Activated CD8-positive, alpha-beta memory T cell treated with anti-CD3 and anti-CD28 coated beads for 36 hours (primary cell): ENCODE measurements at regions not wholly inside any gene's neighbourhood (a gene's known extent, or its start where the extent isn't known, plus 50 kb on each side); places are given as distances from the start of the nearest gene placed in this dataset.

Experiments
- CTCF ChIA-PET: fragments of 350-600 bp; sonication (Branson Sonifier 250); formaldehyde crosslinking; loops from one replicate; lab custom pipeline; 2021; ENCODE audit warnings: antibody characterized with exemption; lab: Charles Lee
- POLR2A ChIA-PET: fragments of 350-600 bp; sonication (Branson Sonifier 250); formaldehyde crosslinking; loops from one replicate; lab custom pipeline; 2021; ENCODE audit warnings: antibody characterized with exemption; lab: Charles Lee

- CTCF ChIA-PET = no interaction called here
- POLR2A ChIA-PET = no interaction called here
Observed at GRCh38 chr4:4675051-4675581, 133.3 kb upstream of the STX18 start.

- ChIA-PET CTCF (interaction anchor here (1.0 kb wide), 1 partner anchor 10 kb away, joined by 3 read pairs; no protein-coding TSS in a partner anchor), POLR2A (no interaction called here)
Observed at GRCh38 chr4:4673070-4673469, 131.2 kb upstream of the STX18 start.

DNA sequence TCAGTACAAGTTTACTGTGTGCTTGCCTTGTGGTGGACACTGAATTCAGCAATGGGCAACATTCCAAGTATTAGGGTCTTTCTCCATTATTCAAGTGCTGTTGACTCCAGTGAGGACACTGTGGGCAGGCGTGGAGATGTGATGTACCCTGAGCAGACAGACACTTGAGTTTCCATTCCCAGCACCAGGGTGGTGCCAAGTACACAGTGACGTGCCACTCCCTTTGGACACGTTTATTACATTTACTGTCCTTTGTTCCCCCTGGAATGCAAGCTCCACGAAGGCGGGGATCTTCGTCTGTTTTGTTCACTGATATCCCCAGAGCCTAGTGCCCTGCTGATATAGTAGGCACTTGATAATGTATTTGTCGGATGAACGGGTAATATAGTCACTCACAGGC is 130.6 kb upstream of the STX18 start:
- ChIA-PET POLR2A (no interaction called here), CTCF (interaction anchor here (1.0 kb wide), 1 partner anchor 10 kb away, joined by 3 read pairs; no protein-coding TSS in a partner anchor)

- ChIA-PET CTCF (interaction anchor here (1.0 kb wide), 1 partner anchor 9 kb away, joined by 3 read pairs; no protein-coding TSS in a partner anchor), POLR2A (no interaction called here)
Observed at GRCh38 chr4:4671774-4672349, 130.0 kb upstream of the STX18 start.

- CTCF ChIA-PET = no interaction called here
- POLR2A ChIA-PET = no interaction called here
Observed at GRCh38 chr4:4670869-4671268, 129.0 kb upstream of the STX18 start.

DNA sequence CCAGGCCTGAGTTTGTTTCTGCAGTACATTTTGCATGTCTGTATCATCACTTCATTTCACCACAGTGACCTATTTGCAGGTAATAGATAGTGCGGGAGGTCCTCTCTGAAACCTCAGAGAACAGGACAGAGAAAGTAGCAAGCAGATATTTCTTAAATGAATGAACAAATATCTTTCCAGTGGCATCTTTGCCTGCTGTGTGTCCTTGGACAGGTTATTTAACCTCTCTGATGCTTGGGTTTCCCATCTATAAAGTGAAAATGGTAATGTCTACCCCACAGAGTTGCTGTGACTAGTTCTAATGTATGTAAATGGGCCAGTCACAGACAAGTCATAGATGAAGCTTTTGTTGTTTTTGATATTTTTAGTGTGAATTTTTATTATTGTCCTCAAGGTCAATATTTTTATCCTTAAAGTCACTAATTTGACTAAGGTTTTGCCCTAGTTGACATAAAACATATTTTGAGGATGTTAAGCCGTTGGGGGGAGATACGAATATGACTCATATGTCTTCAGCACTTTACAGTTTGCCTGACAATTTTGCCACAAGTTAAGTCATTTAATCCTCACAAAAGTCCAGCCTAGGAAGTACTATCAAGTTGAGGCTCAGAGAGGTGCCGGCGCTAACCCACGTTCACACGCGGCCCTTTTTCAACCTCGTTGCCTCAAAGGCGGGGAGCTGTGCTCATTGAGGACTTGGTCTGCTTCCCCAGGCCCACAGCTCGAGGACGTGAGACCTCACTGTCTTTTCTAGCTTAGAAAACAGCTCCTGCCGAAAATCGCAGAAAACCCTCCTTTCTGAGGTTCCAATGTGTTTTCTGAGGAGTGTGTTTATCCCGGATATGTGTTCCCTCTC is 126.7 kb upstream of the STX18 start:
- POLR2A ChIA-PET = no interaction called here
- CTCF ChIA-PET = interaction anchor here (1.1 to 1.6 kb wide), 2 partner anchors 12 to 17 kb away, joined by 3 read pairs; no protein-coding TSS in a partner anchor

GRCh38 chr4:4667622-4668081 is 125.8 kb upstream of the STX18 start:
- POLR2A ChIA-PET = no interaction called here
- CTCF ChIA-PET = no interaction called here

DNA sequence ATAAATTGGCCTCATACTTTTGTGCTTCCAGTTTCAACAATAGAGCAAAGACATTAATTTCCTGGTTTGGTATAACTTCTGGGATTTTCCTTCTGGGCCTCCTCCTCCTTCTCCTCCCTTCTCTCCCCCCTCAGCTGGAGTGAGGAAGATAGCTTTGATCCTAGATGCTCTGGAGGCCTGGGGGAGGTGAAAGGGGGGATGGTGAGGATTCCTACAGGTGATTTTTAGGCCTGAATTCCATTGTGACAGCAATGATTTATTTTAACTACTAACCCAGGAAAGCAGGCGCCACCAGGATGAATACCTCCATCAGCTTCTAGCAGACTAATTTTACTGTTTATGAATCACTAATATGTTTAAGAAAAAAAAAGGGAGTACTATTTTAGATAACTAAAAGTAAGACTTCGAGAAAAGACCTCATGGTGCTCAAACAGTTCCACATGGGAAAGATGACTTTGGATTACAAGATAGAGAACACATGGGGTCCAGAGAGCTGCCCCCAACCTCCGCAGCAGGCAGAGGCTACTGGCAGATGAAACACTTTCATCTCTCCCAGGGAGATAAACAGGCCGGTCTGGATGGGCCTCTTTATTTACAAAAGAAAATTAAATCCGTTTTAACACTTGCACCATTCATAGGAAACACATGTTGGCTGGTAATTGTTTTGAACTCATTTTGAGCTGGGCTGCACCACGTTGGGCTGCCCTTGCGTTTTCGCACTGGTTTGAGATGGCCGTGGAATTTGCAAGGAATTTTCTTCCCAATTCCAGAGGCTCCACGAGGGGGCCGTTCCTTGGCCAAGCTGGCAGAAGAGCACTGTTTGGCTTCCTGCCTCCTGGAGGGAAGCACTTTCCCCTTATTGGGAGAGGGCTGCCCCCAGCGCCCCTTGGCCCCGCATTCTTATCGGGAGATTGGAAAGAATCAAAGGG is 125.1 kb upstream of the STX18 start:
- POLR2A ChIA-PET = no interaction called here
- CTCF ChIA-PET = no interaction called here

DNA sequence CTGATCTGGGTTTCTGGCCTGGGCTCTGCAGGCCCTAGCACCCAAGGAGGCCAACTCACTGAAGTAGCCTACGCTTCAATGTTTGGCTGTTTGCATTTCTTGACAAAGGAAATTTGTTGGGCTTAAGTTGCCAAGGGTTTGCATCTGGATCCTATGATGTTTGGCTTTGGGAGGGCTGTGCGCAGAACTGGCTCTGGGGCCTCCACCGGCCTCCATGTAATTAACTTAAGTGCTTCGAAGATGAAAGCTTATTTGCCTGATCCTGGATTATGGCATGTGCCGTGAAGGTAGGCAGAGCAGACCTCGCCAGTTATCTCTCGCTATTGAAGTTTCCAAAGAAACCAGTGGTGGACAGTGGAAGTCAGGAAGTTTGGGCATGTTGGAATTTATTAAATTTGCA is 124.3 kb upstream of the STX18 start:
- CTCF ChIA-PET = no interaction called here
- POLR2A ChIA-PET = no interaction called here

DNA sequence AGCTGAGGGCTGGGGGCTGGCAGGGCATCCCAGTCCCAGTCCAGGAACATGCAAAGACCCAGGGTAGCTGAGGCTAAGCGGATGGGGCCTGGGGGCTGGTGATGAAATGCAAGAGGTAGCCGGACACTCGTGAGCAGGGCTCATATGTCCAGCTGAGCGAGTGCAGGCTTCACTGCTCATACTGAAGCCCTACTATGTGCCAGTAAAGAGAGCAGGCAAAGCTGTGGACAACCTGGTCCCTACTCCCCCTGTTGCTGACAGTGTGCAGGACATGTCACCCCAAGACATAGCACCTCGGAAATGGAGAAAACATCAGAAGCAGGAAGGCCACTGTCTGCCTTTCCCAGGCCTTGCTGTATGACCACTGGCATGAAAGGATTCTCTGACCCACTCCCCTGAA is 122.4 kb upstream of the STX18 start:
- POLR2A ChIA-PET = no interaction called here
- CTCF ChIA-PET = no interaction called here

DNA sequence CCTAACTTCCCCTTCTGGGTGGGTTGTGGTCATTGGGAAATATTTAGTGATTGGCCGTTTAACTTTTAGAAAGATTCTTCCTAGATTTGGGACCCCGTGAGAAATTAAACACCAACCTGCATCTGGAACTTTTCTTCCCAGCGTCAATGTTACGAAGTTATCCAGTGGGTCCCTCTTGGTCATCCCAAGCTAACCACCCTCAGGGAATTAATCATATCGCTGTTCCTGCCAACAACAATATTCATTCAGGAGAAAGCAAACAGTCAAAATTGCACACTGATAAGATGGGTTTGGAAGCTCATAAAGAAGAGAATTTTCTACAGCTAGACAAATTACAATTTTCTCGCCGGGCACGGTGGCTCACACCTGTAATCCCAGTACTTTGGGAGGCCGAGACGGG is 121.2 kb upstream of the STX18 start:
- POLR2A ChIA-PET = no interaction called here

DNA sequence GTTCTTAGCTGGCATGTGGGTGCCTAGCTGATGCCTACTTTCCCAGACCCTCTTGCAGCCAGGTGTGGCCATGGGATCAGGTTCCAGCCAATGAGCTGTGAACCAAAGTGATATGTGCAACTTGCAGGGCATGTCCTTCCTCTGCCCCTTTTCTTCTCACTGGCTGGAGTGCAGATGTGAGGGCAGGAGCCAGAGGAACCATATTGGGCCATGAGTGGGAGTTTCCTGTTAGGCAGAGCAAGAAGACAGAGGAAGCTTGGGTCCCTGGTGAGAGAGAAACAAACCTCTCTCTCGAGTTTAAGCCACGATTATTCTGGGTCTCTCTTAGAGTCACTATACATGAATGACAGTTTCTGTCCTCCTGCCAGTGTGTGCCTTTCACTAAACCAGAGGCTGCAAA is 120.4 kb upstream of the STX18 start:
- CTCF ChIA-PET = interaction anchor here (1.2 kb wide), 1 partner anchor 10 kb away, joined by 3 read pairs; no protein-coding TSS in a partner anchor
- POLR2A ChIA-PET = no interaction called here

More for the DNA sequence above, 121.2 kb upstream of the STX18 start:
- CTCF ChIA-PET = interaction anchor here (1.2 kb wide), 1 partner anchor 9 kb away, joined by 3 read pairs; no protein-coding TSS in a partner anchor

- POLR2A ChIA-PET = no interaction called here
- CTCF ChIA-PET = no interaction called here
Observed at GRCh38 chr4:4659871-4660651, 118.2 kb upstream of the STX18 start.

- ChIA-PET CTCF (no interaction called here), POLR2A (no interaction called here)
Observed at GRCh38 chr4:4658052-4658451, 116.2 kb upstream of the STX18 start.

DNA sequence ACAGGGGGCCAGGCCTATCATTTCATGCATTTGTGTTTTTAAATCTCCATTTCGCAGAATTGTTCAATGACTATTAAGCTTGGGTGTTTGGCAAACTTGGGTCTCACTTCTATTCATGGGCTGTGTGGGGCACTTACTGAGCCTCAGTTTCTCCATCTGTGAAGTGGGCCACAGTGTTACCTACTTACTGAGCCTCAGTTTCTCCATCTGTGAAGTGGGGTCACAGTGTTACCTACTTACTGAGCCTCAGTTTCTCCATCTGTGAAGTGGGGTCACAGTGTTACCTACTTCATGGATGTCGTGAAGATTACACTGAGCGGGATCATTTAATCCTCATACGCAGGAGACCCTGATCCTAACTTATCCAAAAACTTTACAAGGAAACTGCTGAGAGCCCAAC is 115.1 kb upstream of the STX18 start:
- POLR2A ChIA-PET = no interaction called here

DNA sequence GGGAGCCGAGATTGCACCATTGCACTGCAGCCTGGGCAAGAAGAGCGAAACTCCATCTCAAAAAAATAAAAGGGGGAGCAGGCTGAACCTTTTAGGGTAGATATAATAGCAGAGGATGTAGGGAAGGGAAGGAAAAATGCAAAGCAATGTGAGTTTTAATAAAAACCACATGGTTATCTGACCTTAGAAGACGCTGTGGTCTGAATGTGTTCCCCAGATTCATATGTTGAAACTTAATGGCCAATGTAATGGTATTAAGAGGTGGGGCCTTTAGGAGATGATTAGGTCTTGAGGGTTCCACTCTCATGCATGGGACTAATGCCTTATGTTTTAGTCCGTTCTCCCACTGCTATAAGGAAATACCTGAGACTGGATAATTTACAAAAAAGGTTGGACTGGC is 114.1 kb upstream of the STX18 start:
- CTCF ChIA-PET = no interaction called here

More for the DNA sequence above, 115.1 kb upstream of the STX18 start:
- CTCF ChIA-PET = no interaction called here

DNA sequence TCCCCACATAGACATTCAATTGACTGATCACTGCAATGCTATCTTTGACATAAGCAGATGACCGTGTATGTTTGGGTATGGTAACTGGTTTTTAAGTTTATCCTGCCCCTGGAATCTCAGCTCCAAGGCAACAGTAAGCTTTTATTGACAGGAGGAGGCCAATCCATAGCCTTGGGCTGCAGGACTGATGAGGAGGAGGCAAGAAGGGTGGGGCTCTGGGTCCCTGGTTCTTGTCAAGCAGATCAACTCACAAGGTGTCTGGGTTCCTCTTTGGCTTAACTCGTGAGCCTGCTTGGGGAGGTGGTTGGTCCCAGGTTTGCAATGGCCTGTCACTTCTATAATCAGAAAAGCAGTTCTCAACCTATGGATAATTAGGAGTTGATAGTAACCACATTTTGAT is 113.2 kb upstream of the STX18 start:
- ChIA-PET POLR2A (no interaction called here), CTCF (no interaction called here)

More for the DNA sequence above, 114.1 kb upstream of the STX18 start:
- POLR2A ChIA-PET = no interaction called here
